ENCODE measurements at regions not wholly inside any gene's neighbourhood (a gene's known extent, or its start where the extent isn't known, plus 50 kb on each side); places are given as distances from the start of the nearest gene placed in this dataset.
A peak's percentile ranks its signal among the peaks of the same experiment; 100 is the strongest.

DNA sequence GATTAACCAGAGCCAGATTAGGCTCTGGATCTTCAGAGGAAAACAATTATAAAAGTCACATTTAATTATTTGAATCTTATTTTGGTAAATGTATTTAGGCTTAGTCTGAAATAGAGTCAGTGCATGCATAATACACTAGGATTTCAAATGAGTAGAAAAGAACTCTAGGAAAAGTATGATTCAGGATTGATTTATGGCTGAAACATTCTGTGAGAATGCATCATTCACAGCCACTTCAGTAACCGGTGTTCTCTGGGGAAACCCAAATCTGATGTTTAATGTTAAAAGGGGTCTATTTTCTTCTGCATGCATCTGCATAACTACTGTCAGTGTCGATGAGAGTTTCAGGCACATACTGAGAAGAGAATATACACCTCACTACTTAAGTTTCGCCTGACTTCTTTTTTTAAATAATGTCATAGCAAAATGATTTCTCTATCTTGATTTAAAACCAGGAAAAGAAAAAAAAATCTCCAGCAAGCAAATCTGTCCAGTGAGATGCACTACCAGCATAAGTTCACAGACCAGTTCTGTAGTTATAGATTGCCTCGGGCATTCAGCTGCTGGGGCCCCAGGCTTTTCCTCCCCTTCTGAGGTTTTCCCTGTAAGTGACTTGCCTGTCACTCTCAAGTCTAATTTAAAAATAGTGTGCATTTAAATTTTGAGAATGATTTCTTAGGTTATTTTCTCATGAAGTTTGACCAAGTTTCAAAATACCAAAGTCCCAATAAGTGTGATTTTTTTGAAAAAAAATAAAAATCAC lies 501.5 kb downstream of the NR4A2 start:
- ChIA-PET CTCF (no interaction called here), POLR2A (no interaction called here)
- TF ChIP-seq FOXM1 (IDR thresholded peaks at IDR 0.05; ENCODE audit: borderline replicate concordance): no peak
- TF ChIP-seq SUZ12 (IDR thresholded peaks at IDR 0.05): no peak
- TF ChIP-seq BHLHE40 (IDR thresholded peaks at IDR 0.05; ENCODE audit: borderline replicate concordance): no peak
- TF ChIP-seq NFRKB (IDR thresholded peaks at IDR 0.05): no peak
- no peak for TF ChIP-seq ARNT (IDR thresholded peaks at IDR 0.05)
- TF ChIP-seq TARDBP (IDR thresholded peaks at IDR 0.05): no peak
- no peak for TF ChIP-seq SP1 (IDR thresholded peaks at IDR 0.05)
- no peak for DNase-seq (ENCODE audit: extremely low spot score)

DNA sequence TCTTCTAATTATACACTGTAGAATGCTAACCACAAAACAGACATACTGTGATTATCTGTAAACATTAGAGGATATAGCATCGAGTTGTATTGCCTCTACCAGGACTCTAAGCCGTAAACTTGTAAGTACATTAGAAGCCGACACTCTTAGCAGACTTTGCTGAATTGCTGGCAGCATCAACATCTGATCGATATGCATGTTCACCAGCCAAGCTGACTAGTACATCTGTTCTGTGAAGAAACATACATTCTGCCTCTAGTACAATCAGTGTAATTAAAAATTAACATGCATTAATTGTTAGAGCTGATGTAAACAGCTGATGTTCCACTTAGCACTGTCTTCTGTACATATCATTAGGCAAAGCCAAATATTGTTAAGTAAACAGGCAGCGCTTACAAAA lies 502.2 kb downstream of the NR4A2 start:
- DNase-seq (ENCODE audit: extremely low spot score): no peak
- ChIA-PET POLR2A (no interaction called here), CTCF (no interaction called here)
- TF ChIP-seq FOXM1 (IDR thresholded peaks at IDR 0.05; ENCODE audit: borderline replicate concordance) (no peak), NFRKB (IDR thresholded peaks at IDR 0.05) (no peak), ZNF384 (IDR thresholded peaks at IDR 0.05) (no peak), PKNOX1 (IDR thresholded peaks at IDR 0.05) (no peak), BHLHE40 (IDR thresholded peaks at IDR 0.05; ENCODE audit: borderline replicate concordance) (no peak), ARNT (IDR thresholded peaks at IDR 0.05) (no peak), HDGF (IDR thresholded peaks at IDR 0.05; ENCODE audit: borderline replicate concordance) (no peak), SP1 (IDR thresholded peaks at IDR 0.05) (no peak), LEF1 (IDR thresholded peaks at IDR 0.05; ENCODE audit: borderline replicate concordance) (no peak), FOXA1 (IDR thresholded peaks at IDR 0.05) (no peak), FOXK2 (IDR thresholded peaks at IDR 0.05) (no peak), TARDBP (IDR thresholded peaks at IDR 0.05) (no peak), SUZ12 (IDR thresholded peaks at IDR 0.05) (no peak), ELF4 (IDR thresholded peaks at IDR 0.05) (no peak), CTBP1 (IDR thresholded peaks at IDR 0.05; ENCODE audit: borderline replicate concordance) (no peak), L3MBTL2 (conservative IDR thresholded peaks at IDR 0.05) (no peak)

- no peak for DNase-seq (ENCODE audit: extremely low spot score)
- CTCF ChIA-PET: no interaction called here
- POLR2A ChIA-PET: no interaction called here
- TF ChIP-seq TARDBP (IDR thresholded peaks at IDR 0.05) (no peak), CTBP1 (IDR thresholded peaks at IDR 0.05; ENCODE audit: borderline replicate concordance) (no peak), NFRKB (IDR thresholded peaks at IDR 0.05) (no peak), HDGF (IDR thresholded peaks at IDR 0.05; ENCODE audit: borderline replicate concordance) (no peak), SUZ12 (IDR thresholded peaks at IDR 0.05) (no peak), FOXA1 (IDR thresholded peaks at IDR 0.05) (no peak), ARNT (IDR thresholded peaks at IDR 0.05) (no peak), ZNF384 (IDR thresholded peaks at IDR 0.05) (no peak), LEF1 (IDR thresholded peaks at IDR 0.05; ENCODE audit: borderline replicate concordance) (no peak), FOXM1 (IDR thresholded peaks at IDR 0.05; ENCODE audit: borderline replicate concordance) (no peak), BHLHE40 (IDR thresholded peaks at IDR 0.05; ENCODE audit: borderline replicate concordance) (no peak), L3MBTL2 (conservative IDR thresholded peaks at IDR 0.05) (no peak), ELF4 (IDR thresholded peaks at IDR 0.05) (no peak)
Measured at GRCh38 chr2:155825876-155826275, 506.6 kb downstream of the NR4A2 start.

DNA sequence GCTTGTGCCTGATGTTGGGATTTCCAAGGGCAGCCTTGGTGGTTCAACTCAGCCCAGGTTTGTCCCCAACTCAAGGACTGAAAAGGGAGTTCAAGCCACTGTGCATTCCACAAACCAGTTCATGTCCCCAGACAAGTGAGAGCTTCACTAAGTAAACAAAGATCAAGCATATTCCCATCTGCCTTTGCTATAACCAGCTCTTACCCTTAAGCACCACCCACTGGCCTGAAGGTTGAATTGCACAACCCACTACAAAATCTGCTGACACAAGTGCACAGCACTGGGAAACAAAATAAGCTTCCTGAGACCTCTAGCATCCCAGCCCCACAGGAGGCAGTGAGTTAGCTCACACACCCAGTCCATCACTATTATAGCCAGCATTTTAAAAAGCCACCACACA lies 516.7 kb downstream of the NR4A2 start:
- CTCF ChIA-PET: interaction anchor here (0.8 kb wide), 1 partner anchor 438 kb away, joined by 3 read pairs; no protein-coding TSS in a partner anchor

GRCh38 chr2:155815275-155815674 lies 517.2 kb downstream of the NR4A2 start:
- no peak for DNase-seq (ENCODE audit: extremely low spot score)
- CTCF ChIA-PET: interaction anchor here (0.8 kb wide), 1 partner anchor 438 kb away, joined by 3 read pairs; no protein-coding TSS in a partner anchor
- POLR2A ChIA-PET: no interaction called here
- no peak for TF ChIP-seq ARNT (IDR thresholded peaks at IDR 0.05)
- TF ChIP-seq HDGF (IDR thresholded peaks at IDR 0.05; ENCODE audit: borderline replicate concordance): no peak
- no peak for TF ChIP-seq BHLHE40 (IDR thresholded peaks at IDR 0.05; ENCODE audit: borderline replicate concordance)
- no peak for TF ChIP-seq NFRKB (IDR thresholded peaks at IDR 0.05)
- no peak for TF ChIP-seq SP1 (IDR thresholded peaks at IDR 0.05)
- TF ChIP-seq CTBP1 (IDR thresholded peaks at IDR 0.05; ENCODE audit: borderline replicate concordance): no peak
- TF ChIP-seq PKNOX1 (IDR thresholded peaks at IDR 0.05): no peak
- no peak for TF ChIP-seq ELF4 (IDR thresholded peaks at IDR 0.05)
- TF ChIP-seq FOXM1 (IDR thresholded peaks at IDR 0.05; ENCODE audit: borderline replicate concordance): no peak
- TF ChIP-seq ZNF384 (IDR thresholded peaks at IDR 0.05): no peak
- TF ChIP-seq FOXA1 (IDR thresholded peaks at IDR 0.05): no peak
- no peak for TF ChIP-seq FOXK2 (IDR thresholded peaks at IDR 0.05)
- no peak for TF ChIP-seq LEF1 (IDR thresholded peaks at IDR 0.05; ENCODE audit: borderline replicate concordance)
- TF ChIP-seq TARDBP (IDR thresholded peaks at IDR 0.05): no peak

More for the DNA sequence above, 516.7 kb downstream of the NR4A2 start:
- POLR2A ChIA-PET: no interaction called here
- TF ChIP-seq CTBP1 (IDR thresholded peaks at IDR 0.05; ENCODE audit: borderline replicate concordance): no peak
- no peak for TF ChIP-seq LEF1 (IDR thresholded peaks at IDR 0.05; ENCODE audit: borderline replicate concordance)
- no peak for TF ChIP-seq SUZ12 (IDR thresholded peaks at IDR 0.05)
- no peak for TF ChIP-seq ELF4 (IDR thresholded peaks at IDR 0.05)
- no peak for TF ChIP-seq ARNT (IDR thresholded peaks at IDR 0.05)
- TF ChIP-seq NFRKB (IDR thresholded peaks at IDR 0.05): no peak
- no peak for TF ChIP-seq HDGF (IDR thresholded peaks at IDR 0.05; ENCODE audit: borderline replicate concordance)
- TF ChIP-seq PKNOX1 (IDR thresholded peaks at IDR 0.05): no peak
- TF ChIP-seq SP1 (IDR thresholded peaks at IDR 0.05): no peak
- TF ChIP-seq BHLHE40 (IDR thresholded peaks at IDR 0.05; ENCODE audit: borderline replicate concordance): no peak
- TF ChIP-seq ZNF384 (IDR thresholded peaks at IDR 0.05): no peak
- TF ChIP-seq FOXA1 (IDR thresholded peaks at IDR 0.05): no peak
- TF ChIP-seq FOXM1 (IDR thresholded peaks at IDR 0.05; ENCODE audit: borderline replicate concordance): no peak
- TF ChIP-seq FOXK2 (IDR thresholded peaks at IDR 0.05): no peak
- no peak for TF ChIP-seq TARDBP (IDR thresholded peaks at IDR 0.05)
- TF ChIP-seq L3MBTL2 (conservative IDR thresholded peaks at IDR 0.05): no peak
- DNase-seq (ENCODE audit: extremely low spot score): peak; percentile 37
